CD4-positive, alpha-beta T cell treated with Interferon alpha-2 for 1 hour (primary cell): ENCODE measurements at regions not wholly inside any gene's neighbourhood (a gene's known extent, or its start where the extent isn't known, plus 50 kb on each side); places are given as distances from the start of the nearest gene placed in this dataset.

Experiments used
- DNase-seq, 2 donors: peaks; one replicate each; pipeline ENCODE4 v3.0.0-alpha.2; 2020 to 2022

DNA sequence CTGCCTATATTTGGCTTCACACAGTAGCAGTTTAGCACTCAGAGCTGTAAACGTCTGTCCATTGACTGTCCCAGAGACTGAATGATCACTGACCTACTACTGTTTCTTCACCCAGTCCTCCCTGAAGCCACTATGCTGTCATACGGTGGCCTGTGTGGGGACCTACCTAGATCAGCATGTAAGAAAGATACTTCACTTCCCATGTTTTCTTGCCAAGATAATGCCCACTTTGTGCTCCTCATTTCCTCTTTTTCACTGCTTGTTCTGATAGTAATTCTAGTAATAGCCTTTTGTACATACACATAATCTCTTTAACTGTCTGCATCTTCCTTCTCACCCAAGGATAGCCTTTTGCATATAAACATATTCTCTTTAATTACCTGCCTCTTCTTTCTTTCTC lies 109.9 kb upstream of the TIAM2 start:
- DNase-seq: no peak

DNA sequence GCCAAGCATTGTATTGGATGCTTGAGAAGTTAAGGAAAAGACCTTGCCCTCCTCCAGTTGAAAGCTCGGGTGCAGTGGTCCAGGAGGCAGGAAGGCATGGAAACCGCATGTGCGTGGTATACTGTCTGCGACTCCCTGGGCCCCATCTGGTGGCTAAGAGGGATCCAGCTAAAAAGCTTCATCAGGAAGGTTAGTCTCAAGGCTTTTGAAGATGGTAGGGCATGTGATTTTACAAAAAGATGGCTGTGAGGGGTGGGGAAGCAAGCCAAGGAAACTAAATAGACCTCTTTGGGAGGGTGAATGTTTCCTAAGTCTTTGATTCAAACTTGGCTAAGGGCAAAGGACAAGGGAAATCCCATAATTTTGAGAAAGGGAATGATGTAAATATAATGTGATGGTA lies 109.1 kb upstream of the TIAM2 start:
- no peak for DNase-seq

DNA sequence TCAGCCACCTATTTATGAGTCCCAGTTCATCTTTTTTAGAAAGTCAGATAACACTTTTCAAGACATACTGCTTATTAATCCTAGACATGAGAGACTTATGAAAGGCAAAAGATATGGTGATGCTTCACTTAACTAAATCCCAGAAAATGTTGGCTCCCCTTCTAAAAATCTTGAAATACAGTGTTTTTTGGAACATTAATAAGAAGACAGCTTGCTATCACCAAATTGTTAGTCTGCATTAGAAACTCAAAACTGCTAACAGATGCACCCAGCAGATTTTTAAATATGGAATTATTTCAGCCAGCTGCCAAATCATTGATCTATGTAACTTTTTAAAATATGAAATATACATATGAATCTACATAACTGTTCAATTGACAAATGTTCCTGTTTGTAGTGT lies 108.6 kb upstream of the TIAM2 start:
- no peak for DNase-seq

DNA sequence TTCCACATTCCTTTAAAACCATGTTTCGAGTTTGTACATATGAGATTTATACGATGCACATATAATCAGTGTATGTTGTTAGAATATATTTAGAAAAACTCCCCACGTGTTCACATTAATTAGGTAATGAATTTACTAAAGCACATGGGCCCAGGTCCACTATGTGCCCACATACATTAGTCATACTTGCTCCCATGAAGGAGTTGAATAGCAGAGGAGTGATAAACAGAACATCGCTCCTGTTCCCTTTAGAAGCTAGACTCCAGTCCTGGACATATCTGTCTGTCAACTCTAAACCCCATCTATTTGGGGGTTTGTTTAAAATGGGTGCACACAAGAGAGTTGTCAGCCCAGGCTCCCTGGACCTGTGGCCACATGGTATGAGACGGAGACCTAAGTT lies 108.1 kb upstream of the TIAM2 start:
- no peak for DNase-seq

DNA sequence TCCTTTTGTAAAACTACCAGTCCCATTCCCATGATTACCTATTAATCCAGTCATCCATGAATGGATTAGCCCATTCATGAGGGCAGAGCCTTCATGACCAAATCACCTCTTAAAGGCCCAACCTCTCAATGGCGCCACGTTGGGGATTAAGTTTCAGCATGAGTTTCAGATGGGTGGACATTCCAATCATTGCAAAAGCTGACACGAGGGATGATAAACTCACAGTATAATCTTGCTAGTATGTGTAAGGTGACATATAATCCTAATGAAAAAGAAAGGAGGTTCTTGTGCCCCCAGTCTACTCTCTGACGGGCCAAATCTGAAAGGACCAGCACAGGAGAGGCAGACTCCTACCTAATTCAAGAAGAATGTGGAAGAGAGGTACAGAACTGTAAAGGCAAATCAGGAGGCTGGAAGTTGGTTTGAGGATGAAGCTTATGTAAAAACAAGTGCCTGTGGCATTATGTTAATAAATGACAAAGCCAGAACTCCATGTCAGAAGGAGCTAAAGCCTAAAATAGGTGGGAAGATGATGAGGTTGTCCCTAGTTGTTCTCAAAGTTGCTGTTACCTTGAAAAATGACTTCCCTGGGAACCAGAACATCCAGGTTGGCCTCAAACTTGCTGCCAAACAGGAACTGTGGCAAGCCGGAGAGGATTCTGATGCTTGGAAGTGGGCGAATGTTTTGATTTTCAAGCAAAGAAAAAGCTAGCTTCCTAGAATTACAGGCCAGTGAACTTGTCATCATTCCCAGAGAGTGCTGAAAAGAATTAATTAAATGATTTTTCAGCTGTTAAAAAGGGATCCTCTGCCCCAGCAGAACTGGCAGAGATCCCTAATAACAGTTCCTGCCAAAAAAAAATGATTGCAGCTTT lies 106.5 kb upstream of the TIAM2 start:
- no peak for DNase-seq

DNA sequence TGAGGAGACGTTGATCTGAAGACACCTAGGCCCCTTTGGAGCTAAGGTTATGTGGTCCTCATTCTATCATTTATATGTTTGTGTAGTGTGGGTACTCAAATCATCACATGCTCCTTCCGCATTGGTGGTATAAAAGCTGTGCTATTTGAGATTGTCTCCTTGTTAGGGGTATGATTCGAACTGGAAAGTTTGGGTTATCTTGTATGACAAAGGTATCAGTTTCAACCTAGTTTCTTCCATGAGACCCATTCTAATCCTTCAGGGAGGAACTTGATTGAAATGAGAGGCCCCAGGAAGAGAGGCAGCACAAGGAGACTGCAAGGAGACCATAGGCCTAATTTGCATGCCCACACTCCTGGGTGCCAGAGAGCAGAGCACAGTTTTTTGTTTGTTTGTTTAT lies 104.2 kb upstream of the TIAM2 start:
- DNase-seq: no peak

DNA sequence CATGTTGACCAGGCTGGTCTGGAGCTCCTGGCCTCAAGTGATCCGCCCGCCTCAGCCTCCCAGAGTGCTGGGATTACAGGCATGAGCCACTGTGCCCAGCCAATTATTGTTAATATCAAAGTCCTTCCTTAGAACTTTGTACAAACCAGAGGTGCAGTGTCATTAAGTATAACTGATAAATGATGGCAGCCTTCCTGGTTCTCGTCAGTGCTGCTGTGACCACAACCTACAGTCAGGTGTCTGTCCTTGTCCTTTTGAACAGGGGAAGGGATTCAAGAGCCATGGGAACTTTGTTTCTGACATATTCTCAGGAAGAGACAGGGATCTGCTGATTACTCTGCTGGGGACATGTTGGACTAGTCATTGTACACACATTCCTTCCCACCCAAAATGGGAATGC lies 103.2 kb upstream of the TIAM2 start:
- DNase-seq: no peak

DNA sequence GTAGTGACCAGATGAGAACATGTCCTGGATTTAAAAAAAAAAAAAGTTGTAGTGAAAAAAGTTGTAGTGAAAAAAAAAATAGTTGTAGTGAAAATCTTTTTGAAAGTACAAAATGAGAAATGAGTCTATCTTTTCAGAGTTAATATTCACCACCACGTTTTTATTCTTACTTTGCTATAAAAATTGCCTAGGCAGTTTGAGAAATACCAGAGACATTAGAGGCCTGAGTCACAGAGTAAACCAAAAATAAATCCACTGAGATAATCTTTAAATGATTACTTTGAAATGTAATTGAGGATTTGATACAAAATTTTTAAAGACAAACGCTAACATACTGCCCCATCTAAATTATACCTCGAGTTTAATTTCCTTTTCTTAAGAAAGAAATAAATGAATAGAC lies 101.2 kb upstream of the TIAM2 start:
- no peak for DNase-seq

DNA sequence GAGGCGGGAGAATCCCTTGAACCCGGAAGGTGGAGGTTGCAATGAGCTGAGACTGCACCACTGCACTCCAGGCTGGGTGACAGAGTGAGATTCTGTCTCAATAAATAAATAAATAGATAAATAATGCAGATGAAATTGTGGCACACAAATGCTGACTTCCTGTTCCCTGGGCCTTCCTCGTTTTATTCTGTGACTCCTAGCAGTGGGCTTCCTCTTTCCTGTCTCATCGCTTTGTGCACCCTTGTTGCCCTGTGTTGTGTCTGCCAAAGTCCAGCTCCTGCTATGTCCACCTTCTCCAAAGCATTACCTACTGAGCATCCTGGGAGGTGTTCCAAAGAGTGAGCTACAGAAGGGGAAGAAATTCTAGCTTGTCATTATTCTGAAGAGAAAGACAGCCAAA lies 100.2 kb upstream of the TIAM2 start:
- no peak for DNase-seq

DNA sequence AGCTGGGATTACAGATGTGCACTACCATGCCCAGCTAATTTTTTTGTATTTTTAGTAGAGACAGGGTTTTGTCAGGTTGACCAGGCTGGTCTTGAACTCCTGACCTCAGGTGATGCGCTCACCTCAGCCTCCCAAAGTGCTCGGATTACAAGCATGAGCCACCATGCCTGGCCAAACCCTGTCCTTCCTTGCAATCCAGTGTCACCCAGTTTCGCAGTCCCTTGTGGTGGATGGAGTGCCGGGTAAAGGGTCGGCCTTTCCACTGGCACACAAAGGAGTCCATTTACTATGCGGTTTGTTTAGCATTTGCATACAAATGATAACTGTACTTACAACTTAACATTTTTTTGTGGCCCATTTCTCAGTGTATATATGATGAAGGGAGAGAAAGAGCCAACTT lies 99.3 kb upstream of the TIAM2 start:
- no peak for DNase-seq

DNA sequence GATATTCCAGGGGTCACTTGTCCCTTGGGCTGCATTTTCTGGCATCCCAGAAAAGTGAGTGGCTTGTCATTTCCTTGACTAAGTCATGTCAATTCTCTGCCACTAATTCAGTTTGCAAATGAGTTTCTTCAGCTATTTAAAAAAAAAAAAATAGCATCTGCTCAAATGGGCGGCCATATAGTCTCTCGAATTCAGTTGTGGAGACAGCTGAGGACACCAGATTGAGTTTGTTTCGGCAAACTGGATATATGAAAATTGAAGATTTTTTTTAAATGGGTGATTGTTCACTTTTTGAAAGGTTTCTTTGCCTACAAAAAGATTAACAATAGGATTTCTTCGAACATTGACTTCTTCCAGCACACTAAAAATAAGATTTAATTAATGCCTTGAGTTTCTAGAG lies 96.3 kb upstream of the TIAM2 start:
- no peak for DNase-seq

DNA sequence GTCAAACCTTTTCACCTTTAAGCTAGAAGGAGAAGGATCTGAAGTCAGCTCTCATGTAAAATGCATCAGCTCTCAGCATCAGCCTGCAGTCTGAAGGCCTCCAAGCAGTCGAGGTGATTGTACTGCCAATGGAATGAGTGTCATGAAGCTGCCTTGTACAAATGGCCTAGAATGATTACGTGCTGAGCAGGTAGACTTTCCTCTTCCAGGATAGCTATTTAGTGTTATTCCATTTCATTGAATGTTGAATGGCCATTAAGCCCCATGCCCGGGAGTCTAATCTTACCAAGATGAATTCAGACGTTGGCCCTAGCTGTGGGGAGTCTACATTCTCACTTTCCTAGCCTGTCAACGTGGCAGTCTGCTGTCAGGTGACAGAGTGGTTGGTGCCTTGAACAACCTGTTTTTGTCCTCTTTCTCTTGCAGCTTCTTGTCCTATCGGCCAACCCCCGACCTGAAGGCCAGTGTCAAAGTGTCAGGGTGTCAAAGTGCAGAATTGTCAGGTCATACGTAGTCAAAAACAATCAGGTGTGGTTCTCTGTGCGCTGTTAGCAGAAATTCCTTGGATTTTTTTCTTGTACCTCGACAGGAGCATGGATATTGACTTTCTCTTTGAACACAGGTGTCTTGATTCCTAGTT lies 95.2 kb upstream of the TIAM2 start:
- DNase-seq: no peak

DNA sequence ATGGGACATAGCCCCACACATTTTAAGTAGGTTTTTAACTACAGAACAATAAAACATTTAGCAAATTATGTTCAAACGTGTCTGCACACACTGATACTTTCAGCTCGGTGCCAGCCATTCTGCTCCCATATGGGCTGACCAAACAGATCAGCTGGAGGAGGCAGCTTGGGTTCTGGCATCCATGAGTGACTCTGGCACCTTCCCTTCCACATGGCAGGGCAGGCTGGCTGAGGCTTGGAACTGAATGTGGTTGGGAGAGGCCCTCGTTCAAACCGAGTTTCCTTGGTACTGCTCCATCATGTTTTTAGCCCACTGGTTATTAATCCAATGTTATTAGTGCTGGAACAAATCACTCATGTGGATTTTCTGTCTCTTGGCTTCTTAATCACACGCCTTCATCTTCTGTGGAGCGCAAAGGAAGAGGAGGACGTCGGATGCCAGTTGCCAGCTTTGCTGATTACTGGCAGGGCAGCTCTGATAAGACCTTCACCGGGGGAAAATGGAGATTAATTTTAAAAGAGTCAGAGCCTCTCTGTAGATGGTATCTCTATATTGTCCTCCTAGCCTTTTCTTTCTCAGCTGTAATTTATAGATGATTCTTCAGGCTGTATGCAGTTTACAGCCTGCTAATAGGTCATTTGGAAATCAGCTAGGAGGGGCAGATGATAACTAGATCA lies 93.1 kb upstream of the TIAM2 start:
- no peak for DNase-seq

DNA sequence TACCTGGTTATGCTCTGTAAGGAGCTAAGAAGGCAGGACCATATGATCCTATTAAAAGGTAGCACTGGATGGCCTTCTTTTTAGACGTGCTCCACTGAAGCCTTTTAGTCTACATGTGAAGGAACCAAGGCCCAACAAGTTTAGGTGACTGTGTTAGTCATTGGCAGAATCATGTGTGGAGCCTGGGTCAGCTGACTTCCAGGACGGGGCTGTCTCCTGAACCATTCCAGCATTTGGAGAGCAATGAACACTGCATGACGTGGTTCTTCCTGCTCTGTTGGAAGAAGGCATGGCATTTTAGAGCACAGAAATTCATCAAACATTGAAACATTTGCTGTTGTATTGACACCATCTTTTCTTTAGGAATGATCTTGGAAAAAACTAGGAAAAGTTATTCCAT lies 87.8 kb upstream of the TIAM2 start:
- no peak for DNase-seq

DNA sequence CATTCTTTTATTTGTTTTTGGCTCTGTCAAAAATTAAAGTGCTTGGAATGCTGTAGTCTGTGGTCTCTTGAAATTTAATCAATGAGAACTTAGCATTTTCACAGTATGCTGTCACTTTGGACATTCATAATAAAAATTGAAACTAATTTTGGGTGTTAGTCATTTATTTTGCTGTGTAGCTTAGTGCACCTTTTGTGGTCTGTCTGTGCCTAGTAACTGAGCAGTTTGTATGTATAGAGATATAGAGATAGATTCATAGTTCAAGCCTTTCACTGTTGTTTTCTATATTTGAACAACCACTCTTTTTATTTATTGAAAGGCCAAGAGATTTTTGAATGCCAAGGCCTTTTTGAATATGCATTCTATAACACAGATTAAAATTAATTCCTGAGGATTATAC lies 86.4 kb upstream of the TIAM2 start:
- DNase-seq: no peak

DNA sequence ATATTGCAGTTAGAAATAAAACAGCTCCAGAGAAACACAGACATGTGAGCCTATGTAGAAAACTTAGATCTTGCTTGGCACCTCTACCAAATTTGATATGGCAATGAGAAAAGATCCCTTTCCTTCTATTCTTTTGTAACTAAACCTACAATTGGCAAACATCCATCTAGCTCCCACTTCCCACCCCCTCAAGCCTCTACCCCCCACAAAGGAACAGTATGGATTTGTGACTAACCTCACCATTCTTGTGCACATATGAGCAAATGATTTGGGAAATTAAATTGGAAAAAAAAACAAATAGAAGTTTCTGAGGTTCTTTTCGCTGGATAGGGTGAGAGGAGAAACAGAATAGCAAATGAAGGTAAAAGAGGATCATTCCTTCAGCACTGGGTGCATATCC lies 85.8 kb upstream of the TIAM2 start:
- no peak for DNase-seq

DNA sequence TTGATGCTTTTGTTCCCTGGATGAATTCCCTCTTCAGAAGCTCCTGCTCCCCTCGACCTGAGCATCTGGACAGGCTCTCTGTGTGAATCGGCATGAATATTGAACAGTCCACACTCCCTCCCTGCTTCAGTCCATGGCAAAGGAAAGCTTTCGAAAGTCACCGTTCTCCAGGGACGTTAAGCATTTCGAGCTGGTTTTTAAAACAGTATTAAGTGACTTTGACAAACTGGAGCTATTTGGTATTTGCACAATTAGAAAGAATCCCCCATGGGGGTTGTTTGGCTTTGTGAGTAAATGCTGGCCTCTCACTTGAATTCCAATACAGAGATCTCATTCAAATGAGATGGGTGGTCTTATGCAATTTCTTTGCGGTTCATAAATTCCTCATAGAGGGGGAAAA lies 85.3 kb upstream of the TIAM2 start:
- DNase-seq: no peak

DNA sequence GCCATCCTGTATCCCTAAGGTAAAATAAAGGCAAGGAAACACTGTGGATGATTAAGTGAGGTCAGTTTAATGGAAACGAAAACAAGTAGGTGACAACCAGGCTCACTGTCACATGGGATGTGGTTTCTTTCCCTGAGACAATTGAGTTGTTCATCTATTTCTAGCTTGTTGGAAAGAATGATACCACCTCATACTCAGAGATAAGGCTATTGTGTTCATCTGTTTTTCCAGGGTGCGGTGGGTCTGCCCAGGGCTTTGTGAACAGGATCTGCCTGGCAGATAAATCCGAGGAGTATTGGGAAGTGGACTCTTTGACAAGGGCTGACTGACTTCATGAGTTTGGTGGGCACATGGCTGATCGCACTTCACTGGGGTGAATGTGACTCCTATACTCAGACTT lies 80.8 kb upstream of the TIAM2 start:
- DNase-seq: no peak

DNA sequence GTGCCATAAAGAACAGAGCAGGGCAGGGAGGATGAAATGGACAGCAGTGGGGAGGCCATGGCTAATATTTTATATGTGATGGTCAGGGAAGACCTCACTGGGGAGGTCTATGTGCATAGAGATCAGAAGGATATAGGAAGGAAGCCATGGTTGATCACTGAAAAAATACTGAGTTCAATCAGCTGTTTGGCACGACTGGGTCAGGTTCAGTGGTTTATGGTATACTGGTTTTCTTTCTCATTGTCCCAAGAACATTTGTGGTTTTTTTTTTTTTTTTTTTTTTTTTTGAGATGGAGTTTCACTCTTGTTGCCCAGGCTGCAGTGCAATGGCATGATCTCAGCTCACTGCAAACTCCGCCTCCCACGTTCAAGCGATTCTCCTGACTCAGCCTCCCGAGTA lies 78.3 kb upstream of the TIAM2 start:
- DNase-seq: no peak

DNA sequence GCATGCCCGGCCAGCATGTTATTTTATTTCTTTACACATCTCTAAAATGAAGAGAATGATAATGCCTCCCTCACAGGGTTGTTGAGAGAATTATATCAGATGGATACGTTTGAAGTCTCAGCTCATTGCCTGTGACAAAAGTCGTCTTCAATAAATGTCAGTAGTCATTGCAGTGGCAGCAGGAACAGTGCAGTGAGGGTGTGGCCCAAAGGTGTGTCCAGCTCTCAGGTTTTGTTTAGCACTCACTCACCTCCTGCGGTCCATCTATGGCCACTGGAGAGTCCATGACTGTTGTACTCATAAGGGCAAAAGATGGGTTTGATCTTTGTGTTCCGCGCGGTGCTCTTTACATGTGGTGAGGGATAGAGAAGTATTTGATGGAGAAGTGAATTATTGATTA lies 77.2 kb upstream of the TIAM2 start:
- no peak for DNase-seq

DNA sequence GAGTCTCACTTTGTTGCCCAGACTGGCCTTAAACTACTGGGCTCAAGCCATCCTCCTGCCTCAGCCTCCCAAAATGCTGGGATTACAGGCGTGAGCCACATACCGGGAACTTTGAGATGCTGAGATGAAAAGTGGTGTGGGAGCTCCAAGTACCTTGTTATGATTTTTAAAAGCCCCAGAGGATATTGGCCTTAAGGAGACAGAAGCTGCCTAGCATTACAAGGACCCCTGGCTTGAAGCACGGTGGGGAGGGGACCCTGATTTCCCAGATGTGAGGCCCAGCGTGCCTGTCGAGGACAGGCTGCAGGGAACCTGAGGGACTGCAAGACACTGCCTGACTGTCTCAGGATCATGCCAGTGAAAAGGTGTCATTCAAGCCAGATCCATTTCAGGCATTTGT lies 75.3 kb upstream of the TIAM2 start:
- no peak for DNase-seq

DNA sequence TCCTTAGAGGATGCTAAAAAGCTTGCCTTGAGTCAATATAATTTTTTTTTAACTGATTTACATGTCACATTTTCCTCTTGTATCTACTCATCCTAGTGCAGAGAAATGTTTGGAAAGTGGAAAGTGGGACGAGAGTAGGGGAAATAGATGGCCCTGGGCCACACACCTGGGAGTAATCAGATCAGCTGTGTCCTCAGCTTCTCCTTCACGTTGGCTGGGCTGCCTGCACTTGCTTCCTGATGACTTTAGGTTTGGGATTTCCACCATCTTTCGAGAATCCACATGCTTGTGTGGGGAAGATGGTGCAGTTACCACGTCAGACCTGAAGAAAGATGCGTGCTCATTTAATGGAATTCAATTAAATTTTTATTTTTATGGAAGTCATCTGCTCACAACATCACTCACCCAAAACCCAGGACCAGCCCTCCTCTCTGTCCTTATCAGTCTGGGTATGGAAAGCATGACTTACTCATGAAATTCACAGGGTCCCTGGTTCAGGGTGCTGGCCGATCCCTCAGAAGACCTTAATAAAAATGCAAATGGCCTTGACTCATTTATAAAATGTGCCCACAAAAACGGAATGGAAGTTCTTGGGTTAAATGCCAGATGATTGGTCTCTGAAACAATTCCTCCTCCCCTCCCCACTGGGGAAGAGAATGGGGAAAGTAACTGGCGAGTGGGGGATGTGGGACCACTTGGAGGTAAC lies 74.5 kb upstream of the TIAM2 start:
- DNase-seq: no peak

DNA sequence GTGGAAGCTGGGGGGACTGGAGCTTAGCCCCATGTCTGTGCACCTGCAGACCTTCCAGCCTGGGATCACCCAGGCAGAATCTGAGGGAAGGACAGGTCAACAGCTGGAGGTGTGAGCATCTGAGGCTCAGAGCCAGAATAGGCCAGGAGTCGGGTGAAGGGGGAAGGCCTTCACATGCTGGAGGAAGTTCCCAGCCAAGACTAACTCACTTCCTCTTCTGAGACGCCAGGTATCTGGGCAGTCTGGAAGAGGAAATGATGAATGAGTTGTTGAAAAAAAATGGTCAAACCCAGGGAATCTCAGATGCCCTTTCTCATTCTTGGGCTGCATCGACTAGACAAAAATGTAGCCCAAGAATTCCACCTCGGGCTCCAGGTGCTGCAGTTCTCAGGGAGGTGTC lies 73.6 kb upstream of the TIAM2 start:
- no peak for DNase-seq
